Liver (tissue), 8 donors: ENCODE measurements at regions not wholly inside any gene's neighbourhood (a gene's known extent, or its start where the extent isn't known, plus 50 kb on each side); places are given as distances from the start of the nearest gene placed in this dataset.

ENCODE experiments used
- DNase-seq: peaks from one replicate; pipeline ENCODE4 v3.0.0-alpha.2; 2017; ENCODE audit warnings: low spot score
- H3K27ac ChIP-seq, 2 donors: one replicate each; pipeline ENCODE4 v1.7.0; 2013; ENCODE audit warnings: inconsistent platforms in 2 of 2, low read length in 2 of 2, control low read depth in 1 of 2, low read depth in 1 of 2, mild to moderate bottlenecking in 1 of 2
- H3K27me3 ChIP-seq, 4 donors: one replicate each; pipeline versions ENCODE4 v1.6.1 to v1.7.0; 2013; ENCODE audit warnings: low read length in 3 of 4, inconsistent platforms in 1 of 4, mild to moderate bottlenecking in 1 of 4, moderate library complexity in 1 of 4; ENCODE audit not compliant: control insufficient read depth in 4 of 4, insufficient read depth in 4 of 4
- H3K36me3 ChIP-seq, 4 donors: one replicate each; pipeline versions ENCODE4 v1.6.1 to v1.7.0; 2013; ENCODE audit warnings: low read length in 3 of 4, mild to moderate bottlenecking in 3 of 4, low read depth in 1 of 4, moderate library complexity in 1 of 4; ENCODE audit not compliant: control insufficient read depth in 4 of 4, insufficient read depth in 3 of 4
- H3K4me1 ChIP-seq, 4 donors: one replicate each; pipeline versions ENCODE4 v1.6.1 to v1.7.0; 2013; ENCODE audit warnings: low read length in 3 of 4, mild to moderate bottlenecking in 3 of 4, moderate library complexity in 1 of 4; ENCODE audit not compliant: control insufficient read depth in 4 of 4, insufficient read depth in 4 of 4
- H3K4me3 ChIP-seq, 3 donors: one replicate each; pipeline versions ENCODE4 v1.6.1 to v1.7.0; 2013; ENCODE audit warnings: low read length in 3 of 3, control low read depth in 1 of 3, low read depth in 1 of 3, mild to moderate bottlenecking in 1 of 3
- H3K9ac ChIP-seq, 2 donors: one replicate each; pipeline ENCODE4 v1.7.0; 2013; ENCODE audit warnings: low read length in 2 of 2, mild to moderate bottlenecking in 2 of 2, moderate library complexity in 2 of 2, control low read depth in 1 of 2, low read depth in 1 of 2
- H3K9me3 ChIP-seq, 4 donors: one replicate each; pipeline versions ENCODE4 v1.6.1 to v1.7.0; 2013; ENCODE audit warnings: low read length in 3 of 4; ENCODE audit not compliant: control insufficient read depth in 4 of 4
- ATF3 ChIP-seq: IDR thresholded peaks from 2 replicates; pipeline ENCODE4 v1.6.1; 2016; ENCODE audit warnings: antibody characterized with exemption
- CTCF ChIP-seq: fragments of 150-350 bp; IDR thresholded peaks from 2 replicates; pipeline ENCODE4 v1.5.1; 2017; ENCODE audit warnings: improper control_type of control experiment, low read depth, low read length; ENCODE audit not compliant: missing input control
- EGR1 ChIP-seq, 2 donors: IDR thresholded peaks; 2 replicates each; pipeline ENCODE4 v1.6.1; 2016 to 2018; ENCODE audit warnings: antibody characterized with exemption in 2 of 2, low read depth in 2 of 2
- FOXA1 ChIP-seq: IDR thresholded peaks from 2 replicates; pipeline ENCODE4 v1.6.1; 2016; ENCODE audit warnings: antibody characterized with exemption
- FOXA2 ChIP-seq: IDR thresholded peaks from 2 replicates; pipeline ENCODE4 v1.6.1; 2016; ENCODE audit warnings: antibody characterized with exemption
- GABPA ChIP-seq, 2 donors: IDR thresholded peaks in 1 of 2; conservative IDR thresholded peaks in 1 of 2; 2 replicates each; pipeline ENCODE4 v1.6.1; 2016; ENCODE audit warnings: antibody characterized with exemption in 2 of 2, mild to moderate bottlenecking in 1 of 2, moderate library complexity in 1 of 2
- HNF4A ChIP-seq, 2 donors: conservative IDR thresholded peaks; 2 replicates each; pipeline ENCODE4 v1.6.1; 2016; ENCODE audit warnings: antibody characterized with exemption in 2 of 2, mild to moderate bottlenecking in 2 of 2
- HNF4G ChIP-seq: IDR thresholded peaks from 2 replicates; pipeline ENCODE4 v1.6.1; 2016; ENCODE audit warnings: antibody characterized with exemption
- JUND ChIP-seq, 2 donors: IDR thresholded peaks; 2 replicates each; pipeline ENCODE4 v1.6.1; 2016; ENCODE audit warnings: antibody characterized with exemption in 2 of 2
- NR2F2 ChIP-seq: IDR thresholded peaks from 2 replicates; pipeline ENCODE4 v1.6.1; 2016; ENCODE audit warnings: antibody characterized with exemption
- RAD21 ChIP-seq, 2 donors: IDR thresholded peaks; 2 replicates each; pipeline ENCODE4 v1.6.1; 2016; ENCODE audit warnings: antibody characterized with exemption in 2 of 2, mild to moderate bottlenecking in 2 of 2
- REST ChIP-seq: IDR thresholded peaks from 2 replicates; pipeline ENCODE4 v1.6.1; 2016; ENCODE audit warnings: antibody characterized with exemption, mild to moderate bottlenecking
- RXRA ChIP-seq, 2 donors: IDR thresholded peaks; 2 replicates each; pipeline ENCODE4 v1.6.1; 2017 to 2018; ENCODE audit warnings: antibody characterized with exemption in 2 of 2, mild to moderate bottlenecking in 1 of 2
- SP1 ChIP-seq: IDR thresholded peaks from 2 replicates; pipeline ENCODE4 v1.6.1; 2018; ENCODE audit warnings: antibody characterized with exemption, mild to moderate bottlenecking
- TAF1 ChIP-seq: conservative IDR thresholded peaks from 2 replicates; pipeline ENCODE4 v1.6.1; 2016; ENCODE audit warnings: antibody characterized with exemption, mild to moderate bottlenecking
- YY1 ChIP-seq: IDR thresholded peaks from 2 replicates; pipeline ENCODE4 v1.6.1; 2016; ENCODE audit warnings: antibody characterized with exemption, mild to moderate bottlenecking
- WGBS: extraction: QIAGEN DNeasy Blood & Tissue Kit; methylation state at CpG from one replicate; pipeline ENCODE4 v1.1.7; 2013; 5-methylcytosine and 5-hydroxymethylcytosine counted together
- TF ChIP-seq, protein P1 (sequence below): IDR thresholded peaks from 2 replicates; pipeline ENCODE4 v1.6.1; 2016; ENCODE audit warnings: antibody characterized with exemption
- TF ChIP-seq, protein P2 (sequence below): IDR thresholded peaks from 2 replicates; pipeline ENCODE4 v1.6.1; 2016; ENCODE audit warnings: antibody characterized with exemption
- donor health status: healthy.
- donor health status: healthy.
- donor health status: healthy.
- donor health status: healthy.
- donor health status: healthy.

DNA sequence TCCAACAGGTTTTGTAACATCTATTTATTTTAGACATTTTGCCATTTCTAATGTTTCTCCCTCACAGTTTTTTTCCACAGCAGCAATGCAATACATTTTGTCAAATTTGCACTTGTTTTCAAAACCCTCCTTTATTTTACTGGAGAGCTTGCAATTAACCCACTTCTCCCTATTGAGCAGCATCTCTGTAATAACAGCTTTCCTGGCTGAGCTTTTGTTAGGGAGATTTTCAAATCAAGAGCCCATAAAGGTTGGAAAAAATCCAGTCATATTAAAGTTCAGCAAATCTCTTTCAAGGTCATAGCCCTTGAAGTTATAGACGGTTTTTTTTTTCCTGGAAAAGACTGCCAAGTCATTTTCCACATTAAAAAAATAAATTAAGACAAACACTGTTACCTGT is 450.6 kb upstream of the TENM3 start:
- no peaks in the 10 kb centered on the region for H3K4me1 ChIP-seq
- H3K4me3 ChIP-seq = no peak overlapping the region
- no peaks in the 10 kb centered on the region for H3K36me3 ChIP-seq
- H3K27me3 ChIP-seq = peaks cover 0 to 3% (median 0%) of the 10 kb centered on the region in 4 donors
- H3K27ac ChIP-seq = no peak overlapping the region
- TF ChIP-seq, protein P1, sequence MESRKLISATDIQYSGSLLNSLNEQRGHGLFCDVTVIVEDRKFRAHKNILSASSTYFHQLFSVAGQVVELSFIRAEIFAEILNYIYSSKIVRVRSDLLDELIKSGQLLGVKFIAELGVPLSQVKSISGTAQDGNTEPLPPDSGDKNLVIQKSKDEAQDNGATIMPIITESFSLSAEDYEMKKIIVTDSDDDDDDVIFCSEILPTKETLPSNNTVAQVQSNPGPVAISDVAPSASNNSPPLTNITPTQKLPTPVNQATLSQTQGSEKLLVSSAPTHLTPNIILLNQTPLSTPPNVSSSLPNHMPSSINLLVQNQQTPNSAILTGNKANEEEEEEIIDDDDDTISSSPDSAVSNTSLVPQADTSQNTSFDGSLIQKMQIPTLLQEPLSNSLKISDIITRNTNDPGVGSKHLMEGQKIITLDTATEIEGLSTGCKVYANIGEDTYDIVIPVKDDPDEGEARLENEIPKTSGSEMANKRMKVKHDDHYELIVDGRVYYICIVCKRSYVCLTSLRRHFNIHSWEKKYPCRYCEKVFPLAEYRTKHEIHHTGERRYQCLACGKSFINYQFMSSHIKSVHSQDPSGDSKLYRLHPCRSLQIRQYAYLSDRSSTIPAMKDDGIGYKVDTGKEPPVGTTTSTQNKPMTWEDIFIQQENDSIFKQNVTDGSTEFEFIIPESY = no peak
- TF ChIP-seq REST (no peak), GABPA (IDR thresholded peaks at IDR 0.05 in 1 of 2, conservative IDR thresholded peaks at IDR 0.05 in 1 of 2) (no peak), SP1 (no peak), CTCF (no peak), NR2F2 (no peak), EGR1 (IDR thresholded peaks at IDR 0.05; ENCODE audit: low read depth in 2 of 2) (no peak), RAD21 (IDR thresholded peaks at IDR 0.05) (no peak), JUND (IDR thresholded peaks at IDR 0.05) (no peak), FOXA1 (no peak), TAF1 (no peak), RXRA (IDR thresholded peaks at IDR 0.05) (no peak), YY1 (no peak), ATF3 (no peak), HNF4G (no peak), HNF4A (conservative IDR thresholded peaks at IDR 0.05) (no peak), FOXA2 (no peak)
- TF ChIP-seq, protein P2, sequence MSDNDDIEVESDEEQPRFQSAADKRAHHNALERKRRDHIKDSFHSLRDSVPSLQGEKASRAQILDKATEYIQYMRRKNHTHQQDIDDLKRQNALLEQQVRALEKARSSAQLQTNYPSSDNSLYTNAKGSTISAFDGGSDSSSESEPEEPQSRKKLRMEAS = no peak
- 11% methylated on average over 1 of the region's 1 CpG for WGBS
- H3K9me3 ChIP-seq = peaks cover 0 to 8% (median 4%) of the 10 kb centered on the region in 4 donors
- H3K9ac ChIP-seq = no peak overlapping the region
- no peak for DNase-seq

GRCh38 chr4:181793096-181793495 is 450.1 kb upstream of the TENM3 start:
- 51% methylated on average over 6 of the region's 6 CpGs for WGBS
- Histone ChIP-seq H3K27ac (no peak overlapping the region), H3K36me3 (no peaks in the 10 kb centered on the region), H3K4me3 (no peak overlapping the region), H3K27me3 (peaks cover 0 to 3% (median 0%) of the 10 kb centered on the region in 4 donors), H3K9me3 (peaks cover 0 to 8% (median 4%) of the 10 kb centered on the region in 4 donors), H3K9ac (no peak overlapping the region), H3K4me1 (no peaks in the 10 kb centered on the region)
- TF ChIP-seq TAF1 = no peak
- TF ChIP-seq ATF3 = no peak
- TF ChIP-seq, protein P2 = no peak
- no peak for TF ChIP-seq REST
- no peak for TF ChIP-seq HNF4A (conservative IDR thresholded peaks at IDR 0.05)
- TF ChIP-seq HNF4G = no peak
- TF ChIP-seq EGR1 (IDR thresholded peaks at IDR 0.05; ENCODE audit: low read depth in 2 of 2) = no peak
- TF ChIP-seq FOXA2 = no peak
- no peak for TF ChIP-seq FOXA1
- TF ChIP-seq RAD21 (IDR thresholded peaks at IDR 0.05) = no peak
- DNase-seq = no peak
